ENCODE measurements at regions not wholly inside any gene's neighbourhood (a gene's known extent, or its start where the extent isn't known, plus 50 kb on each side); places are given as distances from the start of the nearest gene placed in this dataset.

- TF ChIP-seq CTCF (IDR thresholded peaks at IDR 0.05) (no peak), POLR2A (IDR thresholded peaks at IDR 0.05; ENCODE audit: low read depth) (no peak)
These were observed 77.9 kb upstream of the HOXC13 start for GRCh38 chr12:53860426-53861345.

All from esophagus muscularis mucosa (tissue), 3 donors.